ENCODE measurements at regions not wholly inside any gene's neighbourhood (a gene's known extent, or its start where the extent isn't known, plus 50 kb on each side); places are given as distances from the start of the nearest gene placed in this dataset.

DNA sequence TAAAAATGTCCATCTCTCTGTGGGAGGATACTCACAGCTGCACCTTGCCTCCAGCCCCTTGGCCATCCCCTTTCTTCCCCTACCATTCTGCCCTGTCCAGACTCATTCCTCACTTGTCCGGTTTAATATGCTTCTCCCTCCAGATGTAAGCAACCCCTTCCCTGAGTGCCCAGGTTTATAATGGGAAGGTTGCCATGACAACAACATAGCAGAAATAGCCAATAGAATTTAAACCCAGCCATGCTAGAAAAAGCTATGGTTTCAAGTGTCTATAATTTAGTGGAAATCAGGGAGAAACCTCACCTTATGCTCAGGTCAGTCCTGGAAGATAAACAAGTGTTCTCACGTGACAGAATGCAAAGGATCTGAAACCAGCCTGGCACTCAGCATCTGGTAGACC, 196.0 kb upstream of the FZD8 start:
- H3K4me1 Mint-ChIP-seq (ENCODE audit: low read depth): no peaks in the 10 kb centered on the region
- TF ChIP-seq, protein P1, sequence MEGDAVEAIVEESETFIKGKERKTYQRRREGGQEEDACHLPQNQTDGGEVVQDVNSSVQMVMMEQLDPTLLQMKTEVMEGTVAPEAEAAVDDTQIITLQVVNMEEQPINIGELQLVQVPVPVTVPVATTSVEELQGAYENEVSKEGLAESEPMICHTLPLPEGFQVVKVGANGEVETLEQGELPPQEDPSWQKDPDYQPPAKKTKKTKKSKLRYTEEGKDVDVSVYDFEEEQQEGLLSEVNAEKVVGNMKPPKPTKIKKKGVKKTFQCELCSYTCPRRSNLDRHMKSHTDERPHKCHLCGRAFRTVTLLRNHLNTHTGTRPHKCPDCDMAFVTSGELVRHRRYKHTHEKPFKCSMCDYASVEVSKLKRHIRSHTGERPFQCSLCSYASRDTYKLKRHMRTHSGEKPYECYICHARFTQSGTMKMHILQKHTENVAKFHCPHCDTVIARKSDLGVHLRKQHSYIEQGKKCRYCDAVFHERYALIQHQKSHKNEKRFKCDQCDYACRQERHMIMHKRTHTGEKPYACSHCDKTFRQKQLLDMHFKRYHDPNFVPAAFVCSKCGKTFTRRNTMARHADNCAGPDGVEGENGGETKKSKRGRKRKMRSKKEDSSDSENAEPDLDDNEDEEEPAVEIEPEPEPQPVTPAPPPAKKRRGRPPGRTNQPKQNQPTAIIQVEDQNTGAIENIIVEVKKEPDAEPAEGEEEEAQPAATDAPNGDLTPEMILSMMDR (IDR thresholded peaks at IDR 0.05): no peak
- no peaks in the 10 kb centered on the region for H3K27me3 Mint-ChIP-seq (ENCODE audit: low read depth)
- peaks cover 8% of the 10 kb centered on the region for H3K36me3 Mint-ChIP-seq (ENCODE audit: low read depth)
- DNase-seq (ENCODE audit: low spot score): no peak
- H3K27ac Mint-ChIP-seq (ENCODE audit: unreplicated experiment): no peak overlapping the region
- H3K9me3 Mint-ChIP-seq (ENCODE audit: low read depth): peaks cover 19% of the 10 kb centered on the region
- no peak overlapping the region for H3K4me3 Mint-ChIP-seq (ENCODE audit: unreplicated experiment)

DNA sequence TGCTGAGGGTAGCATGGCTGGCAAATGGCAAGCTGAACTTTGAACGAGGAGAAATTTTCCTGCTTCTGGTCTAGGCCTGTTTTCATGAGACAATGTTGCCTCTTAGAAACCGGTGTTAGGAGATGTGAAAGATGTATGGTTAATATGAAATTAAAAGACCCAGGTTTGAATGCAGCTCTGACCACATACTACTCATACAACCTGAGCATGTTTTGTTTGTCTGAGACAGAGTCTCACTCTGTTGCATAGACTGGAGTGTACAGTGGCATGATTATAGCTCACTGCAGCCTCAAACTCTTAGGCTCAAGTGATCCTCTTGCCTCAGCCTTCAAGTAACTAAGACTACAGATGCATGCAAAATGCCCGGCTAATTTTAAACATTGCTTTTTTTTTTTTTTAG, 193.4 kb upstream of the FZD8 start:
- H3K4me3 Mint-ChIP-seq (ENCODE audit: unreplicated experiment): no peak overlapping the region
- no peak overlapping the region for H3K27ac Mint-ChIP-seq (ENCODE audit: unreplicated experiment)
- no peak for DNase-seq (ENCODE audit: low spot score)
- no peaks in the 10 kb centered on the region for H3K27me3 Mint-ChIP-seq (ENCODE audit: low read depth)
- H3K4me1 Mint-ChIP-seq (ENCODE audit: low read depth): no peaks in the 10 kb centered on the region
- peaks cover 4% of the 10 kb centered on the region for H3K36me3 Mint-ChIP-seq (ENCODE audit: low read depth)
- H3K9me3 Mint-ChIP-seq (ENCODE audit: low read depth): peaks cover 9% of the 10 kb centered on the region
- TF ChIP-seq, protein P1 (IDR thresholded peaks at IDR 0.05): no peak

DNA sequence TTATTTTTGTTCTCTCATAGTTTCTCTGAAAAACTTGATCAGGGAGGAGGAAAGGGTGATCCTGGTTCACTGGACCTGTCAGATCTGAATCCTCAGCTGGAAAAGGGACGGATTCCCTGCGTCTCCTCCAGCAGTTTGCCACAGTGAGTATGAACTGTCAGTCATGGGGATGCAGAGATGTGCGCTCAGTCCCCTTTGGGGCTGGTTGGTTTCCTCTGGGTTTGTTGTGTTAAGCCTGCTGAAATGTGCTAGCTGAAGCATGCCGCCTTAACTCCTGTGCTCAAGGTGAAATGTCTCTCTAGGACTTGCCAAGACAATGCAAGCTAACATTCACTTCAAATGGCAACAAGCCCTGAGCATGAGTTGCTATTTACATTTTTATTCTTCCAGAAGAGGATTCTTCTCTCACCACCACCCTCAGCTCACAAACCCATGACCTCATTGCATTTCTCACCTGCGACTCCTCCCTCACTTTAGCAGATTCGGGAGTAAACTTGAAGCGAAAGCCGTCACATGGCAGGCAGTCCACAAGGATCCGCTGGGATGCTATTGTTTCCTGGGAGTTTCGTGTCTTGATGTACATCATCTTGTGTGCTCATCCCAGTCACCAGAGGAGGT, 192.9 kb upstream of the FZD8 start:
- H3K27me3 Mint-ChIP-seq (ENCODE audit: low read depth): no peaks in the 10 kb centered on the region
- DNase-seq (ENCODE audit: low spot score): no peak
- H3K9me3 Mint-ChIP-seq (ENCODE audit: low read depth): peaks cover 6% of the 10 kb centered on the region
- no peaks in the 10 kb centered on the region for H3K4me1 Mint-ChIP-seq (ENCODE audit: low read depth)
- peaks cover 2% of the 10 kb centered on the region for H3K36me3 Mint-ChIP-seq (ENCODE audit: low read depth)
- H3K4me3 Mint-ChIP-seq (ENCODE audit: unreplicated experiment): no peak overlapping the region
- no peak overlapping the region for H3K27ac Mint-ChIP-seq (ENCODE audit: unreplicated experiment)
- TF ChIP-seq, protein P1 (IDR thresholded peaks at IDR 0.05): no peak

DNA sequence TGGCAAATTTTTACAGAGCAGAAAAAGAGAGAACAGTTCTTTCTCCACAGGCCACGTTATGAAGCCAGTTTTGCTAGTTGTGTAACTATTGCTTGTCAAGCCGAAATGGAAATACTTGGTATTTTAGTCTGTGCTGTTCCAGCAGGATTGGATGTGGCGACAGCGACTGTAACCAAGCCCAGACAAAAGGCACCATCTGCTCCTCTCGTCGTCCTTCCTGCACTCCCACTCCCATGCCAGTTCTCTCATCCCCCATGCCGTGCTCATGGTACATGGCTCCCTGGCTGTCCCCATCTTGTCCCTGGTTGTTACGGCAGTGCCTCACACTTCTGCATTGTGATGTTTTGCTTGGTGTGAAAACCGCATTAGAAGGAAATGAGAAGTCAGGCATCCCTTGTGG, 185.7 kb upstream of the FZD8 start:
- peaks cover under 1% of the 10 kb centered on the region for H3K9me3 Mint-ChIP-seq (ENCODE audit: low read depth)
- TF ChIP-seq, protein P1 (IDR thresholded peaks at IDR 0.05): no peak
- no peak overlapping the region for H3K4me3 Mint-ChIP-seq (ENCODE audit: unreplicated experiment)
- no peak overlapping the region for H3K27ac Mint-ChIP-seq (ENCODE audit: unreplicated experiment)
- H3K36me3 Mint-ChIP-seq (ENCODE audit: low read depth): no peaks in the 10 kb centered on the region
- H3K27me3 Mint-ChIP-seq (ENCODE audit: low read depth): no peaks in the 10 kb centered on the region
- DNase-seq (ENCODE audit: low spot score): no peak
- peaks cover 3% of the 10 kb centered on the region for H3K4me1 Mint-ChIP-seq (ENCODE audit: low read depth)

DNA sequence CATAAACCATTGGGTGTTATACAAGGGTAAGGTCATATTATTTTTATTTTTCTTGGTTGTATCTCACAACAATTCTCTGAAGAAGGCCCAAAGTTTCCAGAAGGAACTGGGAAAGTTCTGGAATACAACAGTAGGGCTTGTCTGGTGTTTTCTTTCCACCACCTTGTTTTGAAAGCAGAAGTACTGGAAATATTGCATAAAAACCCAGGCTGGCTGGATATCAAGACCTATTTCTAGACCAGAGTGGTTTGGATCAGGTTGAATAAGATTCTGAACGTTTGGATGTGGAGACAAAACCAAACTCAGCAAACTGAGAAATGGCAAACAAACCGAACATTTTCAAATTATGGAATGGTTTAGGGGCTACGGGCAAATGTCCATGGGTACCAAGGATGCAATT, 182.6 kb upstream of the FZD8 start:
- TF ChIP-seq, protein P1 (IDR thresholded peaks at IDR 0.05): no peak
- H3K9me3 Mint-ChIP-seq (ENCODE audit: low read depth): peaks cover 2% of the 10 kb centered on the region
- H3K27ac Mint-ChIP-seq (ENCODE audit: unreplicated experiment): no peak overlapping the region
- no peaks in the 10 kb centered on the region for H3K27me3 Mint-ChIP-seq (ENCODE audit: low read depth)
- no peaks in the 10 kb centered on the region for H3K36me3 Mint-ChIP-seq (ENCODE audit: low read depth)
- peaks cover 30% of the 10 kb centered on the region for H3K4me1 Mint-ChIP-seq (ENCODE audit: low read depth)
- DNase-seq (ENCODE audit: low spot score): no peak
- H3K4me3 Mint-ChIP-seq (ENCODE audit: unreplicated experiment): no peak overlapping the region

Measured in chondrocyte (in vitro differentiated cells).